ENCODE measurements at regions not wholly inside any gene's neighbourhood (a gene's known extent, or its start where the extent isn't known, plus 50 kb on each side); places are given as distances from the start of the nearest gene placed in this dataset.
"Not testable (repeated sequence)": the region's sequence is repeated elsewhere in the genome, so short reads cannot be mapped to it uniquely, and the experiment has no call there.

GRCh38 chr6:90463359-90463758 lies 123.5 kb downstream of the MAP3K7 start:
- DNase-seq: no peak

GRCh38 chr6:90462102-90462501 lies 124.8 kb downstream of the MAP3K7 start:
- DNase-seq: no peak

GRCh38 chr6:90461383-90461782 lies 125.5 kb downstream of the MAP3K7 start:
- no peak for DNase-seq

GRCh38 chr6:90460051-90460450 lies 126.8 kb downstream of the MAP3K7 start:
- no peak for DNase-seq

GRCh38 chr6:90459225-90459758 lies 127.6 kb downstream of the MAP3K7 start:
- DNase-seq: no peak

- no peak for DNase-seq
These were observed 128.3 kb downstream of the MAP3K7 start for GRCh38 chr6:90458353-90459224.

- DNase-seq: no peak
These were observed 129.0 kb downstream of the MAP3K7 start for GRCh38 chr6:90457867-90458259.

- DNase-seq: not testable (repeated sequence)
These were observed 129.6 kb downstream of the MAP3K7 start for GRCh38 chr6:90456997-90457866.

GRCh38 chr6:90456001-90456400 lies 130.9 kb downstream of the MAP3K7 start:
- no peak for DNase-seq

GRCh38 chr6:90454836-90455427 lies 131.9 kb downstream of the MAP3K7 start:
- no peak for DNase-seq

GRCh38 chr6:90450268-90450953 lies 136.5 kb downstream of the MAP3K7 start:
- no peak for DNase-seq

GRCh38 chr6:90449311-90449710 lies 137.6 kb downstream of the MAP3K7 start:
- DNase-seq: no peak

GRCh38 chr6:90448836-90449235 lies 138.0 kb downstream of the MAP3K7 start:
- DNase-seq: no peak

GRCh38 chr6:90446164-90446563 lies 140.7 kb downstream of the MAP3K7 start:
- no peak for DNase-seq

- DNase-seq: no peak
These were observed 141.3 kb downstream of the MAP3K7 start for GRCh38 chr6:90445533-90446108.

- DNase-seq: no peak
These were observed 142.6 kb downstream of the MAP3K7 start for GRCh38 chr6:90444160-90444714.

- DNase-seq: peak; percentile 26
These were observed 144.5 kb downstream of the MAP3K7 start for GRCh38 chr6:90442366-90442765.

- no peak for DNase-seq
These were observed 144.1 kb upstream of the BACH2 start for GRCh38 chr6:90440586-90441283.

GRCh38 chr6:90439586-90439985 lies 142.9 kb upstream of the BACH2 start:
- DNase-seq: no peak

- no peak for DNase-seq
These were observed 139.8 kb upstream of the BACH2 start for GRCh38 chr6:90436403-90436802.

All from fibroblast of skin of scalp (primary cell).